ENCODE measurements at regions not wholly inside any gene's neighbourhood (a gene's known extent, or its start where the extent isn't known, plus 50 kb on each side); places are given as distances from the start of the nearest gene placed in this dataset.

GRCh38 chr18:38305961-38306360 is 740.4 kb upstream of the CELF4 start:
- DNase-seq (ENCODE audit: low read depth, low spot score) = no peak
- no peak for ATAC-seq

GRCh38 chr18:38301621-38302020 is 736.0 kb upstream of the CELF4 start:
- Histone ChIP-seq H3K4me3 (no peak overlapping the region), H3K4me1 (ENCODE audit: control insufficient read depth, insufficient read depth, low read length) (no peaks in the 10 kb centered on the region), H3K27me3 (replicated peaks in 1 of 2; ENCODE audit: control insufficient read depth in 2 of 2, insufficient read depth in 2 of 2, low read length in 1 of 2) (no peaks in the 10 kb centered on the region; a peak in 1 of 4 replicates), H3K9ac (ENCODE audit: control insufficient read depth, insufficient read depth, low read length) (no peak overlapping the region), H4K20me1 (ENCODE audit: control insufficient read depth, insufficient read depth) (no peaks in the 10 kb centered on the region), H2AFZ (ENCODE audit: control insufficient read depth, low read depth, low read length) (no peak overlapping the region), H3K79me2 (ENCODE audit: control insufficient read depth, insufficient read depth, low read length) (no peaks in the 10 kb centered on the region), H3K4me2 (ENCODE audit: control insufficient read depth, insufficient read depth) (no peak overlapping the region), H3K9me3 (replicated peaks; ENCODE audit: control insufficient read depth, insufficient read depth, low read length) (no peaks in the 10 kb centered on the region; the same call in 2 of the 3 replicates), H3K36me3 (ENCODE audit: control insufficient read depth in 2 of 2, insufficient read depth in 2 of 2, low read length in 1 of 2) (no peaks in the 10 kb centered on the region), H3K27ac (ENCODE audit: control insufficient read depth, insufficient read depth) (no peak overlapping the region)
- no TSS peak for BruUV-seq (replicated peaks)
- POLR2A ChIA-PET = no interaction called here
- SMC1A ChIA-PET (ENCODE audit: uncharacterized antibody, unreplicated experiment) = no interaction called here
- CTCF ChIA-PET = no interaction called here
- in situ Hi-C loops (cut with MboI) (no loop called here), intact Hi-C loops (cut with micrococcal nuclease; ENCODE audit: unreplicated experiment) (no loop called here)
- TF ChIP-seq E2F8 (IDR thresholded peaks at IDR 0.05; ENCODE audit: low read depth, partially characterized antibody) = no peak
- TF ChIP-seq BCLAF1 (IDR thresholded peaks at IDR 0.05) = no peak
- TF ChIP-seq TCF12 (IDR thresholded peaks at IDR 0.05; ENCODE audit: low read depth, low read length) = no peak
- no peak for TF ChIP-seq FOS (IDR thresholded peaks at IDR 0.05; ENCODE audit: borderline replicate concordance, extremely low read depth, insufficient read length)
- TF ChIP-seq NKRF (conservative IDR thresholded peaks at IDR 0.05) = no peak
- no peak for TF ChIP-seq RAD51 (IDR thresholded peaks at IDR 0.05)
- RAD21 ChIA-PET (ENCODE audit: unreplicated experiment) = no interaction called here
- FAIRE-seq (no peak), ATAC-seq (no peak), DNase-seq (ENCODE audit: low read depth, low spot score) (no peak)

More at GRCh38 chr18:38305961-38306360, 740.4 kb upstream of the CELF4 start:
- H3K9me3 ChIP-seq (replicated peaks; ENCODE audit: control insufficient read depth, insufficient read depth, low read length) = no peaks in the 10 kb centered on the region; the same call in 2 of the 3 replicates
- no peak for FAIRE-seq
- intact Hi-C loops (cut with micrococcal nuclease; ENCODE audit: unreplicated experiment) = no loop called here
- H3K9ac ChIP-seq (ENCODE audit: control insufficient read depth, insufficient read depth, low read length) = no peak overlapping the region
- RAD21 ChIA-PET (ENCODE audit: unreplicated experiment) = no interaction called here
- whole genome bisulfite sequencing (ENCODE audit: insufficient coverage, insufficient replicate concordance, low lambda C conversion rate, missing lambda C conversion rate) = 16% methylated on average over 4 of the region's 4 CpGs
- H3K36me3 ChIP-seq (ENCODE audit: control insufficient read depth in 2 of 2, insufficient read depth in 2 of 2, low read length in 1 of 2) = no peaks in the 10 kb centered on the region
- H3K79me2 ChIP-seq (ENCODE audit: control insufficient read depth, insufficient read depth, low read length) = no peaks in the 10 kb centered on the region
- in situ Hi-C loops (cut with MboI) = no loop called here
- H4K20me1 ChIP-seq (ENCODE audit: control insufficient read depth, insufficient read depth) = no peaks in the 10 kb centered on the region
- no peaks in the 10 kb centered on the region for H3K4me1 ChIP-seq (ENCODE audit: control insufficient read depth, insufficient read depth, low read length)
- BruUV-seq (replicated peaks) = no TSS peak
- CTCF ChIA-PET = no interaction called here
- no peak overlapping the region for H2AFZ ChIP-seq (ENCODE audit: control insufficient read depth, low read depth, low read length)
- H3K4me2 ChIP-seq (ENCODE audit: control insufficient read depth, insufficient read depth) = no peak overlapping the region
- SMC1A ChIA-PET (ENCODE audit: uncharacterized antibody, unreplicated experiment) = no interaction called here
- H3K27me3 ChIP-seq (replicated peaks in 1 of 2; ENCODE audit: control insufficient read depth in 2 of 2, insufficient read depth in 2 of 2, low read length in 1 of 2) = no peaks in the 10 kb centered on the region
- TF ChIP-seq BACH1 (IDR thresholded peaks at IDR 0.05; ENCODE audit: borderline replicate concordance) (no peak), JUNB (IDR thresholded peaks at IDR 0.05) (no peak)
- no peak overlapping the region for H3K27ac ChIP-seq (ENCODE audit: control insufficient read depth, insufficient read depth)
- POLR2A ChIA-PET = no interaction called here
- H3K4me3 ChIP-seq = no peak overlapping the region

Data from GM12878 (cell line).